Fibroblast of gingiva (primary cell): ENCODE measurements at regions not wholly inside any gene's neighbourhood (a gene's known extent, or its start where the extent isn't known, plus 50 kb on each side); places are given as distances from the start of the nearest gene placed in this dataset.

ENCODE experiments used
- DNase-seq: peaks from one replicate; pipeline ENCODE4 v3.0.0-alpha.2; 2011; ENCODE audit warnings: low read depth

- DNase-seq = peak; percentile 77
Observed at GRCh38 chr10:15462253-15462897, 91.3 kb upstream of the FAM171A1 start.

GRCh38 chr10:15461353-15462108, 90.4 kb upstream of the FAM171A1 start:
- DNase-seq = peak; percentile 90

- DNase-seq = no peak
Observed at GRCh38 chr10:15460661-15461060, 89.6 kb upstream of the FAM171A1 start.

- DNase-seq = no peak
Observed at GRCh38 chr10:15459218-15459617, 88.1 kb upstream of the FAM171A1 start.

- DNase-seq = no peak
Observed at GRCh38 chr10:15457382-15457781, 86.3 kb upstream of the FAM171A1 start.

- DNase-seq = no peak
Observed at GRCh38 chr10:15455456-15455855, 84.4 kb upstream of the FAM171A1 start.

GRCh38 chr10:15453926-15454325, 82.8 kb upstream of the FAM171A1 start:
- no peak for DNase-seq

GRCh38 chr10:15453457-15453856, 82.4 kb upstream of the FAM171A1 start:
- DNase-seq = no peak

- no peak for DNase-seq
Observed at GRCh38 chr10:15452545-15452944, 81.5 kb upstream of the FAM171A1 start.

GRCh38 chr10:15451137-15452094, 80.3 kb upstream of the FAM171A1 start:
- no peak for DNase-seq

- no peak for DNase-seq
Observed at GRCh38 chr10:15448598-15448997, 77.5 kb upstream of the FAM171A1 start.

GRCh38 chr10:15445006-15445390, 73.9 kb upstream of the FAM171A1 start:
- DNase-seq = no peak

- no peak for DNase-seq
Observed at GRCh38 chr10:15444105-15445005, 73.3 kb upstream of the FAM171A1 start.

GRCh38 chr10:15442056-15442455, 71.0 kb upstream of the FAM171A1 start:
- no peak for DNase-seq

GRCh38 chr10:15440204-15440711, 69.2 kb upstream of the FAM171A1 start:
- no peak for DNase-seq

GRCh38 chr10:15439341-15439842, 68.3 kb upstream of the FAM171A1 start:
- DNase-seq = peak; percentile 26

- DNase-seq = no peak
Observed at GRCh38 chr10:15436696-15437095, 65.6 kb upstream of the FAM171A1 start.

GRCh38 chr10:15433850-15434537, 62.9 kb upstream of the FAM171A1 start:
- DNase-seq = peak; percentile 43

- DNase-seq = no peak
Observed at GRCh38 chr10:15432266-15432665, 61.2 kb upstream of the FAM171A1 start.

- DNase-seq = no peak
Observed at GRCh38 chr10:15430969-15431771, 60.1 kb upstream of the FAM171A1 start.
